HCT116 (cell line): ENCODE measurements at regions not wholly inside any gene's neighbourhood (a gene's known extent, or its start where the extent isn't known, plus 50 kb on each side); places are given as distances from the start of the nearest gene placed in this dataset.

Experiments used
- ATAC-seq: fragments of 200-7000 bp; cut with Tn5 transposase; 2 replicates; pipeline ENCODE4 v1.9.1; 2020; ENCODE audit warnings: mild to moderate bottlenecking, moderate library complexity
- BruUV-seq: library from RNA; stranded (reverse); fragments of 400-500 nt; replicated peaks from 2 replicates; lab custom pipeline; 2021; lab: Mats Ljungman, UMichigan
- CTCF ChIA-PET: fragments of 300-600 bp; sonication (Branson Sonifier 250); formaldehyde crosslinking; loops from one replicate; lab custom pipeline; 2021; ENCODE audit warnings: antibody characterized with exemption; lab: Charles Lee
- POLR2A ChIA-PET: fragments of 300-600, 350-600 bp; sonication (Branson Sonifier 250); formaldehyde crosslinking; loops from one replicate; lab custom pipeline; 2021; ENCODE audit warnings: antibody characterized with exemption; lab: Charles Lee
- RAD21 ChIA-PET, 2 experiments: fragments of 300-600 bp; sonication (Branson Sonifier 250); formaldehyde crosslinking; loops; one replicate each; lab custom pipeline; 2023; ENCODE audit warnings: low total read pairs in 2 of 2; ENCODE audit not compliant: uncharacterized antibody in 2 of 2, unreplicated experiment in 2 of 2, low non-redundant PET in 1 of 2; lab: Charles Lee
- DNase-seq: peaks from one replicate; pipeline ENCODE4 v3.0.0-alpha.2; 2010; ENCODE audit warnings: low read depth, low spot score
- H2AFZ ChIP-seq: fragments of 200-600 bp; shearing (Covaris generic), sonication (generic); 2 replicates; pipeline ENCODE4 v1.6.1; 2017; ENCODE audit warnings: low read depth, mixed run types, mixed read lengths, antibody characterized with exemption, low read length; ENCODE audit not compliant: poor library complexity, severe bottlenecking
- H3K27ac ChIP-seq: 2 replicates; pipeline ENCODE4 v1.5.1; 2012; ENCODE audit warnings: low read depth, low read length
- H3K27me3 ChIP-seq: fragments of 200-600 bp; sonication (generic); 2 replicates; pipeline ENCODE4 v1.6.1; 2016; ENCODE audit warnings: mixed run types, low read length, mixed read lengths; ENCODE audit not compliant: insufficient read depth
- H3K36me3 ChIP-seq, 2 experiments: fragments of 200-500 bp in 1 of 2; fragments of 200-600 bp in 1 of 2; sonication (Bioruptor generic) in 1 of 2; sonication (generic) in 1 of 2; 2 replicates each; pipeline versions ENCODE4 v1.5.1 to v1.6.1; 2014 to 2016; ENCODE audit warnings: low read length in 2 of 2, inconsistent platforms in 1 of 2, mixed read lengths in 1 of 2, mixed run types in 1 of 2; ENCODE audit not compliant: insufficient read depth in 2 of 2, control insufficient read depth in 1 of 2
- H3K4me1 ChIP-seq, 2 experiments: fragments of 200-600 bp in 1 of 2; sonication (generic) in 1 of 2; 2 replicates each; pipeline versions ENCODE4 v1.5.1 to v1.6.1; 2012 to 2017; ENCODE audit warnings: low read length in 2 of 2, inconsistent platforms in 1 of 2, mild to moderate bottlenecking in 1 of 2, mixed read lengths in 1 of 2, mixed run types in 1 of 2, moderate library complexity in 1 of 2; ENCODE audit not compliant: insufficient read depth in 2 of 2, control insufficient read depth in 1 of 2
- H3K4me2 ChIP-seq: fragments of 200-600 bp; sonication (generic); 2 replicates; pipeline ENCODE4 v1.6.1; 2017; ENCODE audit warnings: mixed run types, low read length, mixed read lengths
- H3K4me3 ChIP-seq, 2 experiments: fragments of 200-600 bp in 1 of 2; sonication (generic) in 1 of 2; replicated peaks in 1 of 2; 2 replicates each; pipeline ENCODE4 v1.5.1; 2011 to 2016; ENCODE audit warnings: low read length in 2 of 2, control low read depth in 1 of 2, low read depth in 1 of 2, mild to moderate bottlenecking in 1 of 2, mixed read lengths in 1 of 2, mixed run types in 1 of 2
- H3K79me2 ChIP-seq: fragments of 200-600 bp; sonication (generic); 2 replicates; pipeline ENCODE4 v1.6.1; 2017; ENCODE audit warnings: mild to moderate bottlenecking, mixed run types, low read length, moderate library complexity, mixed read lengths; ENCODE audit not compliant: insufficient read depth
- H3K9ac ChIP-seq: fragments of 200-600 bp; sonication (generic); 2 replicates; pipeline ENCODE4 v1.6.1; 2016; ENCODE audit warnings: low read length, mixed read lengths
- H3K9me2 ChIP-seq: fragments of 200-600 bp; sonication (generic), shearing (Covaris generic); 2 replicates; pipeline ENCODE4 v1.6.1; 2017; ENCODE audit warnings: mixed run types, mild to moderate bottlenecking, moderate library complexity; ENCODE audit not compliant: insufficient read depth
- H3K9me3 ChIP-seq, 2 experiments: fragments of 200-500 bp in 1 of 2; fragments of 200-600 bp in 1 of 2; sonication (Bioruptor generic) in 1 of 2; sonication (generic) in 1 of 2; 2 replicates each; pipeline ENCODE4 v1.6.1; 2014 to 2017; ENCODE audit warnings: low read length in 2 of 2, mixed read lengths in 2 of 2, inconsistent platforms in 1 of 2, low read depth in 1 of 2, mild to moderate bottlenecking in 1 of 2, mixed run types in 1 of 2, moderate library complexity in 1 of 2; ENCODE audit not compliant: control insufficient read depth in 1 of 2, insufficient read depth in 1 of 2
- H4K20me1 ChIP-seq: fragments of 200-600 bp; sonication (generic), shearing (Covaris generic); 2 replicates; pipeline ENCODE4 v1.6.1; 2017; ENCODE audit warnings: mixed run types, mild to moderate bottlenecking, moderate library complexity; ENCODE audit not compliant: insufficient read depth
- CBX3 ChIP-seq: IDR thresholded peaks from 2 replicates; pipeline ENCODE4 v1.6.1; 2012; ENCODE audit warnings: low read depth
- CEBPB ChIP-seq: IDR thresholded peaks from 2 replicates; pipeline ENCODE4 v1.6.1; 2012; ENCODE audit warnings: low read depth
- EZH2 ChIP-seq: fragments of 200-600 bp; sonication (generic); IDR thresholded peaks from 2 replicates; pipeline ENCODE4 v1.6.1; 2017; ENCODE audit warnings: antibody characterized with exemption, mixed run types
- FOSL1 ChIP-seq: IDR thresholded peaks from 2 replicates; pipeline ENCODE4 v1.6.1; 2012; ENCODE audit warnings: low read depth
- JUND ChIP-seq: IDR thresholded peaks from 2 replicates; pipeline ENCODE4 v1.6.1; 2012
- POLR2A ChIP-seq: IDR thresholded peaks from 2 replicates; pipeline ENCODE4 v1.7.0; 2011; ENCODE audit warnings: borderline replicate concordance; ENCODE audit not compliant: insufficient read depth, insufficient read length; ENCODE audit errors: extremely low read depth
- POLR2AphosphoS5 ChIP-seq: IDR thresholded peaks from 2 replicates; pipeline ENCODE4 v1.6.1; 2011; ENCODE audit warnings: mild to moderate bottlenecking, low read depth, low read length, moderate library complexity
- RAD21 ChIP-seq: IDR thresholded peaks from 2 replicates; pipeline ENCODE4 v1.6.1; 2012; ENCODE audit warnings: low read depth, mild to moderate bottlenecking
- SIN3A ChIP-seq: IDR thresholded peaks from 2 replicates; pipeline ENCODE4 v1.6.1; 2012; ENCODE audit warnings: low read depth
- SP1 ChIP-seq: IDR thresholded peaks from 2 replicates; pipeline ENCODE4 v1.6.1; 2012; ENCODE audit warnings: low read depth
- SRF ChIP-seq: IDR thresholded peaks from 2 replicates; pipeline ENCODE4 v1.6.1; 2012; ENCODE audit warnings: low read depth
- YY1 ChIP-seq: IDR thresholded peaks from 2 replicates; pipeline ENCODE4 v1.6.1; 2011; ENCODE audit warnings: low read length, low read depth, moderate library complexity, mild to moderate bottlenecking; ENCODE audit not compliant: insufficient replicate concordance; ENCODE audit errors: extremely low read depth
- ZNF274 ChIP-seq: fragments of 200-500 bp; sonication (Bioruptor generic); IDR thresholded peaks from 2 replicates; pipeline ENCODE4 v1.6.1; 2014; ENCODE audit warnings: mild to moderate bottlenecking, low read depth, low read length, inconsistent platforms
- intact Hi-C: fragments of 100-400 bp; cut with micrococcal nuclease; formaldehyde crosslinking; loops from 2 replicates; pipeline ENCODE4 v1.10.0; 2022
- TF ChIP-seq, protein P1 (sequence below): IDR thresholded peaks from 2 replicates; pipeline ENCODE4 v1.6.1; 2012
- TF ChIP-seq, protein P2 (sequence below): IDR thresholded peaks from 2 replicates; pipeline ENCODE4 v1.6.1; 2012

DNA sequence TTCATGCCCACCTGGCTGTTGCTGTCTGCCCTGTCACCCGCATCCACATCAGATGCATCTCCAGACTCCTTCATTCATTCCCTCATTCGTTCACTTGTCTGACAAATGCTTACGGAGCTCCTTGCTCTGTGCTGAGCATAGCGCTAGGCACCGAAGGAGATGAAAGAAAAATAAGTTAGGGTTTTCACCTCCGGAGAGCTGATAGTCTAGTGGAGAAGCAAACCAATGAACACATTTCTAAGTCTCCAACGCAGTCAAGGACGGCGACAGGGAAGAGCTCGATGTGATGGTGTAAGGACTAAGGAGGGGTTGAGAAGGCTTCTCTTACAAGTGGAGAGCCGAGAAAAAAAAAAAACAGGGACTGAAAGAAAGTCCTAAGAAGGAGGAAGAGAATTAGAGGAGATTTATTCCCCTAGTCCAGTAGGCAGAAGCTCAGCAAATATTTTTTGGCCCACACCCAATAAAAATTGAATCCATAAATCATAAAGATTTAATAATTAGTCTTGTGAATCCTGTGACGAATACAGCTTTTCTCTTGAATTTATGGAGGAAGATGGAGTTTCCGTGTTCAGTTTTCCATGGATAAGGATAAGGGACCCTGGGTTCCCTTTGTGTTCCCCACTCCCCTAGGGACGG lies 127.2 kb upstream of the DLG1 start:
- CTCF ChIA-PET, result no interaction called here
- DNase-seq, result no peak
- Histone ChIP-seq H3K9me2 (no peaks in the 10 kb centered on the region), H3K4me1 (peaks cover 20 to 39% of the 10 kb centered on the region in 2 experiments), H3K27me3 (no peaks in the 10 kb centered on the region), H3K4me3 (no peak overlapping the region), H3K36me3 (no peaks in the 10 kb centered on the region), H2AFZ (no peak overlapping the region), H3K27ac (no peak overlapping the region), H3K79me2 (no peaks in the 10 kb centered on the region), H3K9ac (no peak overlapping the region), H3K4me2 (no peak overlapping the region), H3K9me3 (no peaks in the 10 kb centered on the region), H4K20me1 (no peaks in the 10 kb centered on the region)
- no TSS peak for BruUV-seq
- intact Hi-C loops, result no loop called here
- ATAC-seq, result no peak
- POLR2A ChIA-PET, result interaction anchor here (0.8 kb wide), 1 partner anchor 9 kb away, joined by 3 read pairs; no protein-coding TSS in a partner anchor
- TF ChIP-seq POLR2A (no peak), SP1 (no peak), FOSL1 (no peak), ZNF274 (no peak), EZH2 (no peak), SRF (no peak), YY1 (no peak), CEBPB (no peak), SIN3A (no peak), JUND (no peak), CBX3 (no peak), POLR2AphosphoS5 (no peak), RAD21 (no peak)
- TF ChIP-seq, protein P1, sequence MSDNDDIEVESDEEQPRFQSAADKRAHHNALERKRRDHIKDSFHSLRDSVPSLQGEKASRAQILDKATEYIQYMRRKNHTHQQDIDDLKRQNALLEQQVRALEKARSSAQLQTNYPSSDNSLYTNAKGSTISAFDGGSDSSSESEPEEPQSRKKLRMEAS, result no peak
- TF ChIP-seq, protein P2, sequence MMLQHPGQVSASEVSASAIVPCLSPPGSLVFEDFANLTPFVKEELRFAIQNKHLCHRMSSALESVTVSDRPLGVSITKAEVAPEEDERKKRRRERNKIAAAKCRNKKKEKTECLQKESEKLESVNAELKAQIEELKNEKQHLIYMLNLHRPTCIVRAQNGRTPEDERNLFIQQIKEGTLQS, result no peak
- RAD21 ChIA-PET, result no interaction called here
